K562 (cell line): ENCODE measurements at regions not wholly inside any gene's neighbourhood (a gene's known extent, or its start where the extent isn't known, plus 50 kb on each side); places are given as distances from the start of the nearest gene placed in this dataset.

Experiments
- ATAC-seq: fragments of 200-7000 bp; cut with Tn5 transposase; 3 replicates; pipeline ENCODE4 v1.9.1; 2020; ENCODE audit warnings: moderate library complexity
- BruUV-seq: library from RNA; stranded (reverse); fragments of 400-500 nt; replicated peaks from 2 replicates; lab custom pipeline; 2021; lab: Mats Ljungman, UMichigan
- CTCF ChIA-PET: fragments of 300-600 bp; formaldehyde crosslinking; extraction: SDS; loops from one replicate; lab custom pipeline; 2021; ENCODE audit warnings: low intra/inter-chr PET ratio; lab: Yijun Ruan, JAX
- POLR2A ChIA-PET: fragments of 300-600, 350-650 bp; sonication (Branson Sonifier 250); formaldehyde crosslinking; extraction: SDS; loops from one replicate; lab custom pipeline; 2021; ENCODE audit warnings: antibody characterized with exemption, inconsistent platforms; lab: Yijun Ruan, JAX
- DNase-seq, 4 experiments: peaks; one replicate each; pipeline versions ENCODE4 v3.0.0 to v3.0.0-alpha.2; 2011 to 2018; ENCODE audit warnings: low spot score in 3 of 4, mixed read lengths in 3 of 4; ENCODE audit errors: extremely low read depth in 1 of 4
- FAIRE-seq: peaks from 2 replicates; lab custom pipeline; 2011; peaks lifted over from hg19 to GRCh38; lab: Jason Lieb, UNC
- H2AFZ ChIP-seq: 2 replicates; pipeline ENCODE4 v1.6.0; 2011; ENCODE audit warnings: low read depth, low read length, control low read depth, inconsistent platforms
- H3K27ac ChIP-seq: fragments of 200-600 bp; 3 replicates; pipeline ENCODE4 v1.8.0; 2011; ENCODE audit warnings: low read depth, mild to moderate bottlenecking, control low read depth, inconsistent platforms, low read length, moderate library complexity, mixed read lengths; ENCODE audit errors: extremely low read depth
- H3K27me3 ChIP-seq, 2 experiments: fragments of 300-600 bp in 1 of 2; 2 replicates in 1 of 2; 3 replicates in 1 of 2; pipeline versions ENCODE4 v1.6.0 to v1.8.0; 2011; ENCODE audit warnings: inconsistent platforms in 2 of 2, low read length in 2 of 2, mild to moderate bottlenecking in 1 of 2, mixed read lengths in 1 of 2, moderate library complexity in 1 of 2; ENCODE audit not compliant: control insufficient read depth in 2 of 2, insufficient read depth in 2 of 2
- H3K36me3 ChIP-seq: fragments of 300-600 bp; 3 replicates; pipeline ENCODE4 v1.8.0; 2011; ENCODE audit warnings: mild to moderate bottlenecking, low read length, inconsistent platforms; ENCODE audit not compliant: control insufficient read depth, insufficient read depth
- H3K4me1 ChIP-seq, 2 experiments: fragments of 200-600 bp in 1 of 2; replicated peaks in 1 of 2; 2 replicates in 1 of 2; 3 replicates in 1 of 2; pipeline versions ENCODE4 v1.5.1 to v1.8.0; 2011; ENCODE audit warnings: inconsistent platforms in 2 of 2, low read length in 2 of 2, mild to moderate bottlenecking in 1 of 2, mixed read lengths in 1 of 2, moderate library complexity in 1 of 2; ENCODE audit not compliant: control insufficient read depth in 2 of 2, insufficient read depth in 2 of 2
- H3K4me2 ChIP-seq: 2 replicates; pipeline ENCODE4 v1.6.1; 2011; ENCODE audit warnings: low read length, control low read depth, inconsistent platforms, mixed read lengths; ENCODE audit not compliant: insufficient read depth
- H3K4me3 ChIP-seq: fragments of 200-600 bp; sonication (generic), shearing (Covaris generic); 2 replicates; pipeline ENCODE4 v1.5.1; 2016; ENCODE audit warnings: control low read depth, inconsistent platforms
- H3K79me2 ChIP-seq: fragments of 200-600 bp; 3 replicates; pipeline ENCODE4 v1.8.0; 2011; ENCODE audit warnings: low read length, inconsistent platforms; ENCODE audit not compliant: control insufficient read depth, insufficient read depth
- H3K9ac ChIP-seq, 2 experiments: 2 replicates each; pipeline versions ENCODE4 v1.6.0 to v1.6.1; 2011; ENCODE audit warnings: low read depth in 2 of 2, low read length in 2 of 2, control low read depth in 1 of 2, inconsistent platforms in 1 of 2, mild to moderate bottlenecking in 1 of 2, mixed read lengths in 1 of 2; ENCODE audit not compliant: insufficient read depth in 1 of 2
- H3K9me1 ChIP-seq: one replicate; pipeline ENCODE4 v1.6.0; 2011; ENCODE audit warnings: inconsistent platforms, mild to moderate bottlenecking, low read length, moderate library complexity; ENCODE audit not compliant: control insufficient read depth, insufficient read depth
- H3K9me3 ChIP-seq: replicated peaks from 2 replicates; pipeline ENCODE4 v1.5.1; 2011; ENCODE audit warnings: low read depth, low read length, inconsistent platforms; ENCODE audit not compliant: control insufficient read depth, insufficient read depth
- H4K20me1 ChIP-seq: replicated peaks from 2 replicates; pipeline ENCODE4 v1.6.1; 2011; ENCODE audit warnings: low read length, inconsistent platforms, mixed read lengths; ENCODE audit not compliant: control insufficient read depth, insufficient read depth
- BDP1 ChIP-seq: IDR thresholded peaks from 3 replicates; pipeline ENCODE4 v1.6.1; 2011; ENCODE audit not compliant: insufficient read length, insufficient read depth
- CEBPG ChIP-seq, 3 experiments: fragments of 200-800 bp in 1 of 3; sonication (Bioruptor generic) in 1 of 3; sonication (generic) in 1 of 3; formaldehyde crosslinking in 1 of 3; IDR thresholded peaks in 2 of 3; conservative IDR thresholded peaks in 1 of 3; 2 replicates each; pipeline versions ENCODE4 v1.6.1 to v1.8.0; 2016 to 2022; ENCODE audit warnings: missing compliant biosample characterization in 2 of 3, missing genetic modification characterization in 2 of 3, mild to moderate bottlenecking in 1 of 3, missing genetic modification reagents in 1 of 3
- CHD2 ChIP-seq: IDR thresholded peaks from 2 replicates; pipeline ENCODE4 v1.6.1; 2011; ENCODE audit warnings: low read depth, low read length
- FOXA1 ChIP-seq: fragments of 450-650 bp; IDR thresholded peaks from 2 replicates; pipeline ENCODE4 v1.6.1; 2016; ENCODE audit warnings: mild to moderate bottlenecking, borderline replicate concordance
- HNRNPK ChIP-seq: fragments of 200-400 bp; formaldehyde crosslinking; IDR thresholded peaks from one replicate; pipeline ENCODE4 v1.6.1; 2018; ENCODE audit warnings: mild to moderate bottlenecking, low read depth, low read length; ENCODE audit not compliant: poor library complexity, severe bottlenecking
- NCOA1 ChIP-seq: fragments of 450-650 bp; IDR thresholded peaks from 2 replicates; pipeline ENCODE4 v1.6.1; 2016; ENCODE audit warnings: low read depth
- NELFE ChIP-seq: IDR thresholded peaks from 2 replicates; pipeline ENCODE4 v1.6.1; 2011; ENCODE audit warnings: mild to moderate bottlenecking; ENCODE audit not compliant: insufficient read depth, insufficient read length
- PRPF4 ChIP-seq: fragments of 200-400 bp; formaldehyde crosslinking; IDR thresholded peaks from one replicate; pipeline ENCODE4 v1.6.1; 2017; ENCODE audit warnings: low read length, low read depth, mild to moderate bottlenecking; ENCODE audit not compliant: insufficient read depth, poor library complexity, severe bottlenecking
- PYGO2 ChIP-seq: fragments of 450-650 bp; IDR thresholded peaks from 2 replicates; pipeline ENCODE4 v1.6.1; 2016; ENCODE audit warnings: mild to moderate bottlenecking, missing genetic modification characterization, moderate library complexity, missing compliant biosample characterization
- RNF2 ChIP-seq: sonication (generic); IDR thresholded peaks from 2 replicates; pipeline ENCODE4 v1.6.1; 2016
- ZNF324 ChIP-seq: fragments of 250-450 bp; sonication (Bioruptor Pico); IDR thresholded peaks from 2 replicates; pipeline ENCODE4 v1.4.0; 2020; ENCODE audit warnings: mild to moderate bottlenecking
- ZNF717 ChIP-seq: fragments of 250-450 bp; sonication (Bioruptor Pico); IDR thresholded peaks from 2 replicates; pipeline ENCODE4 v1.5.0; 2021
- WGBS: fragments of 100-300 bp; shearing (Covaris generic); methylation state at CpG from one replicate; pipeline ENCODE4 v1.1.6; 2016; ENCODE audit warnings: low coverage, mixed read lengths; ENCODE audit not compliant: insufficient coverage; ENCODE audit errors: missing lambda C conversion rate; 5-methylcytosine and 5-hydroxymethylcytosine counted together
- in situ Hi-C: fragments of 300-500 bp; cut with MboI; formaldehyde crosslinking; loops from 4 replicates; pipeline ENCODE4 v1.15.0; 2018; ENCODE audit warnings: inconsistent platforms, mixed read lengths
- intact Hi-C: fragments of 100-400 bp; cut with micrococcal nuclease; formaldehyde crosslinking; loops from 2 replicates; pipeline ENCODE4 v1.14.2; 2022
- TF ChIP-seq, protein P1 (sequence below): sonication (generic); formaldehyde crosslinking; IDR thresholded peaks from 2 replicates; pipeline ENCODE4 v1.9.0; 2022; ENCODE audit warnings: mild to moderate bottlenecking, missing genetic modification reagents
- TF ChIP-seq, protein P2 (sequence below): fragments of 450-650 bp; formaldehyde crosslinking; IDR thresholded peaks from 2 replicates; pipeline ENCODE4 v1.4.0; 2022; ENCODE audit warnings: missing genetic modification characterization
- TF ChIP-seq, protein P3 (sequence below): sonication (generic); formaldehyde crosslinking; IDR thresholded peaks from 2 replicates; pipeline ENCODE4 v1.4.0; 2020; ENCODE audit warnings: mild to moderate bottlenecking, missing genetic modification reagents
- TF ChIP-seq, protein P4 (sequence below), 2 experiments: fragments of 450-650 bp; conservative IDR thresholded peaks; 2 replicates each; pipeline ENCODE4 v1.6.1; 2017; ENCODE audit warnings: mild to moderate bottlenecking in 2 of 2, moderate library complexity in 2 of 2
- TF ChIP-seq, protein P5 (sequence below): sonication (generic); formaldehyde crosslinking; IDR thresholded peaks from 2 replicates; pipeline ENCODE4 v1.5.0; 2020; ENCODE audit warnings: missing genetic modification reagents

DNA sequence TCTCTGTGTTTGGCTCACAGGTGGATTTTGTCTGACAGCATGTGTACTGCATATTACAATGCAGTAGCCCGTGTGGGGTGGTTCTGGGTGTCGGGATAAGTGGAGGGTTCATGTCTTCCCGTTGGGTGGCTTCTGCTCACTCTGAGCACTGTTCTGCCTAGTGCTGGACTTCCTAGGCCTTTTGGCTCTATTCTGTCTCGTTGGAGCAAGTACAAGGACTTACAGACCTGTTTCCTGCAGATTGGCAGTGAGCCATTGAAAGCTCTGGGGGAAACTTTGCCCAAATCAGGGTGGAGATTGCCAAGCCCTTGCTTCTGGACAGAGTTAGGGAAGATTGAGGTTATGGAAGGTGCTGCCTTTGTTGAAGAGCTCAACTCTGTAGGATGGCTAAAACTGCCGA lies 91.1 kb upstream of the SLC4A4 start:
- no peak overlapping the region for H3K27ac ChIP-seq
- TF ChIP-seq, protein P1, sequence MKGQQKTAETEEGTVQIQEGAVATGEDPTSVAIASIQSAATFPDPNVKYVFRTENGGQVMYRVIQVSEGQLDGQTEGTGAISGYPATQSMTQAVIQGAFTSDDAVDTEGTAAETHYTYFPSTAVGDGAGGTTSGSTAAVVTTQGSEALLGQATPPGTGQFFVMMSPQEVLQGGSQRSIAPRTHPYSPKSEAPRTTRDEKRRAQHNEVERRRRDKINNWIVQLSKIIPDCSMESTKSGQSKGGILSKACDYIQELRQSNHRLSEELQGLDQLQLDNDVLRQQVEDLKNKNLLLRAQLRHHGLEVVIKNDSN (CRISPR knock-in tag), result no peak
- no peak for TF ChIP-seq PRPF4
- no peak for TF ChIP-seq NELFE
- no peak for TF ChIP-seq PYGO2 (tag)
- TF ChIP-seq, protein P2, sequence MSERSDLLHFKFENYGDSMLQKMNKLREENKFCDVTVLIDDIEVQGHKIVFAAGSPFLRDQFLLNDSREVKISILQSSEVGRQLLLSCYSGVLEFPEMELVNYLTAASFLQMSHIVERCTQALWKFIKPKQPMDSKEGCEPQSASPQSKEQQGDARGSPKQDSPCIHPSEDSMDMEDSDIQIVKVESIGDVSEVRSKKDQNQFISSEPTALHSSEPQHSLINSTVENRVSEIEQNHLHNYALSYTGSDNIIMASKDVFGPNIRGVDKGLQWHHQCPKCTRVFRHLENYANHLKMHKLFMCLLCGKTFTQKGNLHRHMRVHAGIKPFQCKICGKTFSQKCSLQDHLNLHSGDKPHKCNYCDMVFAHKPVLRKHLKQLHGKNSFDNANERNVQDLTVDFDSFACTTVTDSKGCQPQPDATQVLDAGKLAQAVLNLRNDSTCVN (CRISPR knock-in tag), result no peak
- no peak for TF ChIP-seq FOXA1
- TF ChIP-seq, protein P3, sequence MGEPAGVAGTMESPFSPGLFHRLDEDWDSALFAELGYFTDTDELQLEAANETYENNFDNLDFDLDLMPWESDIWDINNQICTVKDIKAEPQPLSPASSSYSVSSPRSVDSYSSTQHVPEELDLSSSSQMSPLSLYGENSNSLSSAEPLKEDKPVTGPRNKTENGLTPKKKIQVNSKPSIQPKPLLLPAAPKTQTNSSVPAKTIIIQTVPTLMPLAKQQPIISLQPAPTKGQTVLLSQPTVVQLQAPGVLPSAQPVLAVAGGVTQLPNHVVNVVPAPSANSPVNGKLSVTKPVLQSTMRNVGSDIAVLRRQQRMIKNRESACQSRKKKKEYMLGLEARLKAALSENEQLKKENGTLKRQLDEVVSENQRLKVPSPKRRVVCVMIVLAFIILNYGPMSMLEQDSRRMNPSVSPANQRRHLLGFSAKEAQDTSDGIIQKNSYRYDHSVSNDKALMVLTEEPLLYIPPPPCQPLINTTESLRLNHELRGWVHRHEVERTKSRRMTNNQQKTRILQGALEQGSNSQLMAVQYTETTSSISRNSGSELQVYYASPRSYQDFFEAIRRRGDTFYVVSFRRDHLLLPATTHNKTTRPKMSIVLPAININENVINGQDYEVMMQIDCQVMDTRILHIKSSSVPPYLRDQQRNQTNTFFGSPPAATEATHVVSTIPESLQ (CRISPR knock-in tag), result no peak
- no peak for TF ChIP-seq ZNF717 (CRISPR knock-in tag)
- TF ChIP-seq, protein P4, sequence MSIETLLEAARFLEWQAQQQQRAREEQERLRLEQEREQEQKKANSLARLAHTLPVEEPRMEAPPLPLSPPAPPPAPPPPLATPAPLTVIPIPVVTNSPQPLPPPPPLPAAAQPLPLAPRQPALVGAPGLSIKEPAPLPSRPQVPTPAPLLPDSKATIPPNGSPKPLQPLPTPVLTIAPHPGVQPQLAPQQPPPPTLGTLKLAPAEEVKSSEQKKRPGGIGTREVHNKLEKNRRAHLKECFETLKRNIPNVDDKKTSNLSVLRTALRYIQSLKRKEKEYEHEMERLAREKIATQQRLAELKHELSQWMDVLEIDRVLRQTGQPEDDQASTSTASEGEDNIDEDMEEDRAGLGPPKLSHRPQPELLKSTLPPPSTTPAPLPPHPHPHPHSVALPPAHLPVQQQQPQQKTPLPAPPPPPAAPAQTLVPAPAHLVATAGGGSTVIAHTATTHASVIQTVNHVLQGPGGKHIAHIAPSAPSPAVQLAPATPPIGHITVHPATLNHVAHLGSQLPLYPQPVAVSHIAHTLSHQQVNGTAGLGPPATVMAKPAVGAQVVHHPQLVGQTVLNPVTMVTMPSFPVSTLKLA (conservative IDR thresholded peaks at IDR 0.05), result no peak
- TF ChIP-seq, protein P5, sequence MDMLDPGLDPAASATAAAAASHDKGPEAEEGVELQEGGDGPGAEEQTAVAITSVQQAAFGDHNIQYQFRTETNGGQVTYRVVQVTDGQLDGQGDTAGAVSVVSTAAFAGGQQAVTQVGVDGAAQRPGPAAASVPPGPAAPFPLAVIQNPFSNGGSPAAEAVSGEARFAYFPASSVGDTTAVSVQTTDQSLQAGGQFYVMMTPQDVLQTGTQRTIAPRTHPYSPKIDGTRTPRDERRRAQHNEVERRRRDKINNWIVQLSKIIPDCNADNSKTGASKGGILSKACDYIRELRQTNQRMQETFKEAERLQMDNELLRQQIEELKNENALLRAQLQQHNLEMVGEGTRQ (CRISPR knock-in tag), result no peak
- no peak for TF ChIP-seq RNF2
- TF ChIP-seq CEBPG (CRISPR knock-in tag; IDR thresholded peaks at IDR 0.05), result no peak
- no peak for TF ChIP-seq CEBPG (tag; conservative IDR thresholded peaks at IDR 0.05 in 1 of 2, IDR thresholded peaks at IDR 0.05 in 1 of 2)
- TF ChIP-seq CHD2, result no peak
- TF ChIP-seq NCOA1, result no peak
- TF ChIP-seq BDP1, result no peak
- TF ChIP-seq ZNF324, result no peak
- TF ChIP-seq HNRNPK, result no peak

More for the DNA sequence above, 91.1 kb upstream of the SLC4A4 start:
- Histone ChIP-seq H4K20me1 (no peaks in the 10 kb centered on the region), H3K27me3 (no peaks in the 10 kb centered on the region), H3K9me3 (no peaks in the 10 kb centered on the region), H3K79me2 (no peaks in the 10 kb centered on the region), H3K9ac (no peak overlapping the region), H3K36me3 (no peaks in the 10 kb centered on the region), H3K4me2 (no peak overlapping the region), H3K4me3 (no peak overlapping the region), H2AFZ (no peak overlapping the region), H3K9me1 (no peaks in the 10 kb centered on the region), H3K4me1 (no peaks in the 10 kb centered on the region)
- BruUV-seq, result no TSS peak
- DNase-seq (no peak), ATAC-seq (no peak), FAIRE-seq (no peak)
- intact Hi-C loops, result no loop called here
- in situ Hi-C loops, result no loop called here
- POLR2A ChIA-PET, result interaction anchor here (0.9 to 1.2 kb wide), 2 partner anchors 12 to 47 kb away, joined by 3 read pairs; no protein-coding TSS in a partner anchor
- WGBS, result 0% methylated on average over 5 of the region's 5 CpGs
- CTCF ChIA-PET, result interaction anchor here (0.6 kb wide), 1 partner anchor 476 kb away, joined by 3 read pairs; no protein-coding TSS in a partner anchor
